Sciatic nerve (tissue), 2 donors: ENCODE measurements at regions not wholly inside any gene's neighbourhood (a gene's known extent, or its start where the extent isn't known, plus 50 kb on each side); places are given as distances from the start of the nearest gene placed in this dataset.
"Not testable (repeated sequence)": the region's sequence is repeated elsewhere in the genome, so short reads cannot be mapped to it uniquely, and the experiment has no call there.

Experiments
- ATAC-seq: fragments of 200-7000 bp; cut with Tn5 transposase; one replicate; pipeline ENCODE4 v1.9.1; 2020; ENCODE audit warnings: mild to moderate bottlenecking, moderate library complexity
- DNase-seq: peaks from one replicate; pipeline ENCODE4 v3.0.0-alpha.2; 2020; ENCODE audit warnings: low spot score
- intact Hi-C: fragments of 100-400 bp; cut with DNase I; formaldehyde crosslinking; loops from one replicate; pipeline ENCODE4 v1.14.2; 2022
- donor health status: DM: no; HTN: no; CAD: no.
- donor health status: DM: no; HTN: no; CAD: no.

GRCh38 chr7:86592185-86592584 lies 51.5 kb upstream of the GRM3 start:
- DNase-seq (no peak), ATAC-seq (no peak)
- intact Hi-C loops: no loop called here

GRCh38 chr7:86574006-86574405 lies 69.7 kb upstream of the GRM3 start:
- no peak for ATAC-seq
- intact Hi-C loops: no loop called here
- no peak for DNase-seq

DNA sequence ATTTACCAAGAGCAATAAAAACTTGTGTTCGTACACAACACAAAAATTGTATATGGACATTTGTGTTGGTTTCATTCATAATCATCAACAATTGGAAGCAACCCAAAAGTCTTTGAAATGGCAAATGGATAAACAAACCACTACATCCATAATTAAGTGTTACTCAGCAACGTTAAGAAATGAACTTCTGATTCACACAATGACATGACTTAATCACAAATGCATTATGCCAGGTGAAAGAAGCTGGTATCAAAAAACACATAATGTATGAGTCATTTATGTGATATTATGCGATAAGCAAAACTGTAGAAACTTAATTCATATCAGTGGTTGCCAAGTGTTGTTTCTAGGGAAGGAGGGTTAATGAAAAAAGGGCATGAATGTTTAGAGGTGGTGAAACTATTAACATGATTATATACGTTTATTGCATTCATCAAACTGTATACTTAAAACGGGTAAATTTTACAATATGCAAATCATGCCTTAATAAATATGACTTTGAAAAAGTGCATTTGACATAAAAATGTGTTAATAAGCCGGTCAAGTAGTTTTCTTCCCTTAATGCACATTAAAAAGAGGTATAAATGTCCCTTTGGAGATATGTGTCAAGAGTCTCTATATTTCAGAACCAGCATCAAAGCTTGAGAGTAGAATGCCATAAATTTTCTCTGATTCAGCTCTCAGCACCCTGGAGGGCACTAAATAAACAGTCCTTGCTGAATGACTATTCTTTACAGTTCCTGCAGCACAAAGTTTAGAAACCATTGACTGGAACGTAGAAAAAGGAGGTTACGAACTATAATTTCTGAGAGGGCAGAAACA lies 84.8 kb upstream of the GRM3 start:
- DNase-seq: no peak
- no peak for ATAC-seq
- intact Hi-C loops: no loop called here

GRCh38 chr7:86534641-86535040 lies 109.1 kb upstream of the GRM3 start:
- no peak for DNase-seq
- intact Hi-C loops: no loop called here
- no peak for ATAC-seq

GRCh38 chr7:86504229-86504628 lies 139.5 kb upstream of the GRM3 start:
- intact Hi-C loops: no loop called here
- no peak for DNase-seq

GRCh38 chr7:86499986-86500385 lies 143.7 kb upstream of the GRM3 start:
- intact Hi-C loops: no loop called here
- ATAC-seq (no peak), DNase-seq (no peak)

More at GRCh38 chr7:86504229-86504628, 139.5 kb upstream of the GRM3 start:
- ATAC-seq: no peak

GRCh38 chr7:86485827-86486226 lies 157.9 kb upstream of the GRM3 start:
- intact Hi-C loops: no loop called here
- DNase-seq (no peak), ATAC-seq (no peak)

- DNase-seq: no peak
- intact Hi-C loops: no loop called here
- peak; percentile 32 for ATAC-seq
These were observed 164.6 kb upstream of the GRM3 start for GRCh38 chr7:86479144-86479543.

DNA sequence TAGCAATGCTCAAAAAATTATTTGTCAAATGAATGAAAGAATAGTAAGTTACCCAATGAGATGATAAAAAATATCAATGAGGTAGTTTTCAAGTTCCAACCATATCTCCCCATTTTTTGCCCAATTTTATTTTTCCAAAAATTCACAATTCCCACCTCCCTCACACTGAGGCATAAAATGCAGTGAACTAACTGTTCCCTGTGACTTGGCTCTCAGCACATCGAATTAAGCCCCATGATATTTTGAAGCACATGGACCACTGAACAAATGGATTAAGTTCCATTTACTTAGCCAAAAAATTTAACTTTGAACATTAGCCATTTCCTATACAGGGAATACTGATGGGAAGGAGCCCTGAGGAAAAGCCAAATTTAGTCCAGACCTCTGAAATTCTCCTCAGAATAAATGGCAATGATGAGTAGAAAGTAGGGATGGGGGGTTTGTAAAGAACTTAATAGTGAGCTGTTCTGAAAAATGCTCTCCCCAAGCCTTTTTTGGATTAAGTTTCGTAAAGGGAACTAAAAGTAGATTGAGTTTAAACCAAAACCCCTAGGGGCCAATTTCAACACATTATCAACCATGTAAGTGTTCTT lies 166.3 kb upstream of the GRM3 start:
- DNase-seq (no peak), ATAC-seq (no peak)
- intact Hi-C loops: no loop called here

DNA sequence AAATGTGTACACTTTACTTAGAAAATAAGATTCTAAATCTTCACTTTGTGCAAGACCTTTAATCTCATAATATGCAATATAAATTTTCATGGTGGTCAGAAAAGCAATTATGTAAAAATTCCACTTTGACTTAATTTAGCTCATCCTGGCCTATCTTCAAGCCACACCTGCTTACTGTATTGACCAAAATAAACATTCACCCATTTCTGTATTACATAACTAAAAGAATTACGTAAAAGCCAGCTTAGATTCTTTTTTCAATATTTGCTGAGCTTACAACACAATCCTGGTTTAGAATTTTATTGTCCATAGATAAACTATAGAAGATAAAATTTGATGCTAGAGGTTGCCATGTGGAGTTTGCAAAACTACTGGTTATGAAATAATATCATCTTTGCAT lies 172.9 kb upstream of the GRM3 start:
- intact Hi-C loops: no loop called here
- no peak for ATAC-seq
- DNase-seq: no peak

DNA sequence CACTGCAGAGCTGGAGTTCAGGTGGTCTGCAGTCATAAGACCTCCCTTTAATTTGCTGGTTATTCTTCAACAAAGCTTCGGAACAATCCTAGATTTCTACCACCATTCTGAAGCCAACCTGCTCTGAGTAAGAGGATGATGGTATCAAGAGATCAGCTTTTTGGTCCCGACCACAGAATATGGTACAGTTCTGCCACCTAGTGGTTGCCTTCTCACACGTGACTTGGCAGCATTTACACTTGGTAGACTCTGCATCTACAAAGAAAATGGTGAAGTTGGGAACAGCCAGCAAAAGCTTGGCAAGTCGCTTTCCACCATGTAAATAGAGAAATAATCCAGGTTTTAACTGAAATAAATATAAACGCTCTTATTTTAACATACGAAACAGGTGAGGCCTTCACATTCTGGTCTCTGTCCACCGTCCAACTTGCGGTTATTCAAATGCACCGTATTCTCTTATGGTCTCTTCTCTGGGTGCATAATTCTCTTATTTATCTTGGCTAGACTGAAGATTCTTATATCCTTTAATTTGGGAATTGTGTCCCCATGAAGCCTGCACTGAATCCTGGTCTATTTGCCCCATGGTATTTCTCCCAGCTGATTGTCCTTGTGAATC lies 173.9 kb upstream of the GRM3 start:
- no peak for DNase-seq
- peak; percentile 61 for ATAC-seq
- intact Hi-C loops: no loop called here

DNA sequence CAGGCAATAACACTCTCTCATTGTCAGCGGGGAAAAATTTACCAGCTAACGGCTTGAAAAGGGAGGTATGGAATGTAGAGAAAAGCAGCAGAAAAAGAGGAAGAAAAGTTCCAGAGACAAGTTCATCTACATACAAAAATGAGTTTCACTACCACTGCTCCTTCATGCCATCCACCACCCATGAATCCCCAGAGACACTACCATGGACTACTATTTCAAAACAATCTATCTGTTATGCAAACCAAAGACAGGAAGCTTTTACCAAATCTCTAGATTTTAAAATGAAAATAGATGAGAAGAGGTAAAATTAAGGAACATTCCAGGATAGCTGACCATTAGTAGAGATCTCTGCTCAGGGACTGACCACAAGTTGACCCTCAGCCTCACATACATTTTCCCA lies 189.0 kb upstream of the GRM3 start:
- DNase-seq: no peak
- ATAC-seq: no peak
- intact Hi-C loops: no loop called here

DNA sequence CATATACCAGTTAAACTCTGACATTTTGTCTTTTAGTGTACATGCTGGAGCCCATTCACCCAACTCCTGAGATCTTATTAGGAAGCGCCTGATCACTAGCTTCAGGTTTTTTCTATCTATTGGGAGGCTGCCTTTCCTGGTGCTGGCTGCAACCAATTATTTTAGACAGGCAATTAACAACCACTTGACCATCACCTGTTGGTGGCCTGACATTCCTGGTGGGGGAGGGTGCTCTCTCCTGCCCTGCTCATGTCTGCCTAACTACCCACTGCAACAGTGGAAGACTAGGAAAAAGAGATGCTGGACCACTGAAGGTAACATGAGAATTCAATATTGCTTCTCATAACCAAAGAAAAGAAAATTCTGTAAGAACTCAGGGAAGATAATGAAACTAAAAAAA lies 190.3 kb upstream of the GRM3 start:
- ATAC-seq: no peak
- intact Hi-C loops: no loop called here
- DNase-seq: no peak

- DNase-seq (no peak), ATAC-seq (no peak)
- intact Hi-C loops: no loop called here
These were observed 194.9 kb upstream of the GRM3 start for GRCh38 chr7:86448856-86449255.

- DNase-seq: no peak
- no peak for ATAC-seq
- intact Hi-C loops: no loop called here
These were observed 198.4 kb upstream of the GRM3 start for GRCh38 chr7:86445285-86445684.

GRCh38 chr7:86444245-86444644 lies 199.5 kb upstream of the GRM3 start:
- DNase-seq (no peak), ATAC-seq (no peak)
- intact Hi-C loops: no loop called here

- DNase-seq, intact Hi-C loops, ATAC-seq: not testable (repeated sequence)
These were observed 203.3 kb upstream of the GRM3 start for GRCh38 chr7:86440420-86440819.

DNA sequence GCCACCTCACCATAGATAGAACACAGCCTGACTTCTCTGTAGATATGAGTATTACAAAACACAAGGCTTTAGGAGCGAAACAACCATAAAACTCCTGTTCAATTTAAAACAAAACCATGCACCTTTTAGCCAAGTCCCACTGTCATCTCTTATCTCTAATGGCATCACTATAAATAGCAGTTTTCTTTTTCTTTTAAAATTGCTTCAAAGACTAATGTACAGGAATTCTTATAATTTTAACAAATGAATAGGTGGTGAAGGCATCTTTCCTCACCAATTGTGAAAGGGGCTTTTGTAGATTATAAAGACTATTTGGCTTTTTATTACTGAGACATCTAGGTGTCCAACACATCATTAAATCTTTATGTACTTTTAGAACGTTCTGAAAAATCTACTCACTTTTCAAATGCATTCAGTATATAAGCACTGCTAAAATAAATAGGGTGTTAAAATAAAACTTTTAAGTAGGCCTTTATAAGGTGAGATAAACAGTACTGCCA lies 205.7 kb upstream of the GRM3 start:
- intact Hi-C loops: no loop called here
- ATAC-seq: no peak
- DNase-seq: no peak

GRCh38 chr7:86431761-86432160 lies 211.9 kb upstream of the GRM3 start:
- intact Hi-C loops: no loop called here
- DNase-seq (no peak), ATAC-seq (no peak)

- intact Hi-C loops: no loop called here
- ATAC-seq (no peak), DNase-seq (no peak)
These were observed 231.9 kb upstream of the GRM3 start for GRCh38 chr7:86411814-86412213.
